A549 (cell line): ENCODE measurements at regions not wholly inside any gene's neighbourhood (a gene's known extent, or its start where the extent isn't known, plus 50 kb on each side); places are given as distances from the start of the nearest gene placed in this dataset.

Experiments used
- ATAC-seq, 2 experiments: fragments of 200-7000 bp in 1 of 2; fragments of >200 bp in 1 of 2; cut with Nextera tagmentation in 1 of 2; cut with Tn5 transposase in 1 of 2; 3 replicates each; pipeline versions ENCODE4 v1.8.0 to v1.9.1; 2018 to 2020; ENCODE audit warnings: mild to moderate bottlenecking in 1 of 2, moderate library complexity in 1 of 2
- CTCF ChIA-PET: fragments of 300-600 bp; sonication (Branson Sonifier 250); formaldehyde crosslinking; extraction: SDS; loops from one replicate; lab custom pipeline; 2021; ENCODE audit warnings: antibody characterized with exemption, inconsistent platforms; lab: Yijun Ruan, JAX
- POLR2A ChIA-PET: fragments of 350-600 bp; formaldehyde crosslinking; extraction: SDS; loops from one replicate; lab custom pipeline; 2021; ENCODE audit warnings: antibody characterized with exemption, inconsistent platforms; lab: Yijun Ruan, JAX
- DNase-seq, 2 experiments: peaks; one replicate each; pipeline versions ENCODE4 v3.0.0 to v3.0.0-alpha.2; 2011 to 2016; ENCODE audit warnings: low read depth in 1 of 2, low spot score in 1 of 2
- FAIRE-seq: peaks from 2 replicates; lab custom pipeline; 2011; peaks lifted over from hg19 to GRCh38; lab: Jason Lieb, UNC
- H3K27ac ChIP-seq, 2 experiments: fragments of >200 bp; sonication (Bioruptor Twin); formaldehyde crosslinking; 3 replicates each; pipeline ENCODE4 v1.5.1; 2016 to 2017
- H3K4me1 ChIP-seq: fragments of >200 bp; sonication (Bioruptor Twin); formaldehyde crosslinking; 3 replicates; pipeline ENCODE4 v1.6.1; 2016
- H3K4me2 ChIP-seq: fragments of >200 bp; sonication (Bioruptor Twin); formaldehyde crosslinking; 3 replicates; pipeline ENCODE4 v1.6.1; 2016
- H3K4me3 ChIP-seq: fragments of >200 bp; sonication (Bioruptor Twin); formaldehyde crosslinking; 3 replicates; pipeline ENCODE4 v1.5.1; 2016
- H3K9me3 ChIP-seq: fragments of >200 bp; sonication (Bioruptor Twin); formaldehyde crosslinking; 3 replicates; pipeline ENCODE4 v1.6.1; 2016
- E2F6 ChIP-seq: IDR thresholded peaks from 2 replicates; pipeline ENCODE4 v1.6.1; 2012; ENCODE audit warnings: low read depth, borderline replicate concordance
- EHF ChIP-seq: fragments of 250-450 bp; sonication (Bioruptor Pico); IDR thresholded peaks from 2 replicates; pipeline ENCODE4 v1.5.0; 2020; ENCODE audit warnings: mild to moderate bottlenecking
- ELK1 ChIP-seq: fragments of 150-350 bp; IDR thresholded peaks from 2 replicates; pipeline ENCODE4 v1.6.1; 2014; ENCODE audit warnings: low read depth, mild to moderate bottlenecking, low read length
- FOSL2 ChIP-seq, 2 experiments: fragments of 450-650 bp in 1 of 2; fragments of >200 bp in 1 of 2; sonication (Bioruptor Twin) in 1 of 2; formaldehyde crosslinking; IDR thresholded peaks; 2 replicates each; pipeline versions ENCODE4 v1.5.0 to v1.6.1; 2016 to 2020; ENCODE audit warnings: mild to moderate bottlenecking in 1 of 2, moderate library complexity in 1 of 2
- JUN ChIP-seq, 2 experiments: fragments of >200 bp; sonication (Bioruptor Twin); formaldehyde crosslinking; IDR thresholded peaks; 2 replicates in 1 of 2; 3 replicates in 1 of 2; pipeline ENCODE4 v1.6.1; 2016 to 2017
- KDM5A ChIP-seq: fragments of 200-600 bp; sonication (generic); IDR thresholded peaks from 2 replicates; pipeline ENCODE4 v1.6.1; 2016; ENCODE audit warnings: antibody characterized with exemption, mild to moderate bottlenecking
- NFE2L2 ChIP-seq: fragments of 150-350 bp; conservative IDR thresholded peaks from 2 replicates; pipeline ENCODE4 v1.6.1; 2014; ENCODE audit warnings: low read length
- NPAS2 ChIP-seq: fragments of 250-450 bp; sonication (Bioruptor Pico); IDR thresholded peaks from 2 replicates; pipeline ENCODE4 v1.8.0; 2022; ENCODE audit warnings: mild to moderate bottlenecking, moderate library complexity, borderline replicate concordance
- PHF8 ChIP-seq: fragments of 200-600 bp; sonication (generic); IDR thresholded peaks from 2 replicates; pipeline ENCODE4 v1.6.1; 2016; ENCODE audit warnings: low read depth, mild to moderate bottlenecking, antibody characterized with exemption, moderate library complexity, borderline replicate concordance
- RAD21 ChIP-seq, 2 experiments: fragments of >200 bp in 1 of 2; sonication (Bioruptor Twin) in 1 of 2; formaldehyde crosslinking in 1 of 2; IDR thresholded peaks in 1 of 2; conservative IDR thresholded peaks in 1 of 2; 2 replicates in 1 of 2; 3 replicates in 1 of 2; pipeline ENCODE4 v1.6.1; 2012 to 2018; ENCODE audit warnings: inconsistent platforms in 1 of 2
- SMC3 ChIP-seq: fragments of >200 bp; sonication (Bioruptor Twin); formaldehyde crosslinking; IDR thresholded peaks from 3 replicates; pipeline ENCODE4 v1.6.1; 2018; ENCODE audit warnings: inconsistent platforms
- WGBS: methylation state at CpG from one replicate; pipeline ENCODE4 v1.1.6; 2017; ENCODE audit errors: missing lambda C conversion rate; 5-methylcytosine and 5-hydroxymethylcytosine counted together
- TF ChIP-seq, protein P1 (sequence below): fragments of 250-450 bp; sonication (Bioruptor Pico); IDR thresholded peaks from 2 replicates; pipeline ENCODE4 v1.5.0; 2021; ENCODE audit warnings: mild to moderate bottlenecking, moderate library complexity, borderline replicate concordance
- TF ChIP-seq, protein P2 (sequence below): IDR thresholded peaks from 2 replicates; pipeline ENCODE4 v1.6.1; 2012
- TF ChIP-seq, protein P3 (sequence below): fragments of >200 bp; sonication (Bioruptor Twin); formaldehyde crosslinking; IDR thresholded peaks from 2 replicates; pipeline ENCODE4 v1.6.1; 2016
- TF ChIP-seq, protein P4 (sequence below): fragments of >200 bp; sonication (Bioruptor Twin); formaldehyde crosslinking; IDR thresholded peaks from 3 replicates; pipeline ENCODE4 v1.5.1; 2016

DNA sequence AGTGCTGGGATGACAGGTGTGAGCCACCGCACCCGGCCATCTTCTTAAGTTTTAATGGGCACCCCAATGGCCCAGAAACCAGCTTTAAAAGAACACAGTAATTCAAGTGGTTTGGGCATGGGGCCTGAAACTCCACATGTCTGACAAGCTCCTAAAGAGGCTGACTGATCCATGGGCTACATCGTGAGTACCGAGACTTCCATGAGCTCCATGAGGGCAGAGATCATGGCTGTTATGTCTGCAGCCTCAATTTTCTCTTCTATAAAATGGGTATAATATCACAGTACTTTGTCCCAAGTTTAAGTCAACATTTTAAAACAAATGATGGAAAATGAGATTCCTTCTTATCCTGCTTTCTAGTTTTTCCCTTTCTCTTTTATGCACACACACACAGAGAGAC, 397.6 kb upstream of the MAF start:
- WGBS, result 96% methylated on average over 4 of the region's 4 CpGs
- CTCF ChIA-PET, result interaction anchor here (1.2 to 2.0 kb wide), 3 partner anchors 10 to 27 kb away, joined by 3 to 6 read pairs (median 5); no protein-coding TSS in a partner anchor

DNA sequence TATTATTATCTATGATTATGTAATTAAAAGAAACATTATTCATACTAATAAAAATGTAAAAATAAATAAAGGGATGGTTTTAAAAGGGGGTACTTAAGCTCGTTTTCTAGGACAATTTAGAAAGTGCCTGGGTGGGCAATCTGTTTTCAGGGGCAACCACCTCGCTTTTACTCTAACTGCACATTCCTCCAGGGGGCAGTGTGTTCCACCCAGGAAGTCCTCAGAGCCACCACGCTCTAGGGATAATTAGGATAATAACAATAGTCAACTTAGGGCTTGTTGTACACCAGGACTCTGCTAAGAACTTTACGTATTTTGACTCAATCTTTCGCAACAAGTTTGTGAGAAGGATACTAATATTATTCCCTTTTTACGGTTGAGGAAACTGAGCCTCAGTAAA, 396.7 kb upstream of the MAF start:
- ATAC-seq (peak in 1 of 2 experiments; percentile 55; a peak in 1 of 6 replicates), FAIRE-seq (no peak)
- CTCF ChIA-PET, result interaction anchor here (0.8 to 2.0 kb wide), 8 partner anchors 9 to 359 kb away, joined by 3 to 6 read pairs (median 3); no protein-coding TSS in a partner anchor

More for the DNA sequence above, 397.6 kb upstream of the MAF start:
- FAIRE-seq (no peak), DNase-seq (no peak), ATAC-seq (no peak)
- Histone ChIP-seq H3K27ac (no peak overlapping the region), H3K4me3 (no peak overlapping the region), H3K4me1 (no peaks in the 10 kb centered on the region), H3K9me3 (no peaks in the 10 kb centered on the region), H3K4me2 (no peak overlapping the region)
- POLR2A ChIA-PET, result no interaction called here
- TF ChIP-seq JUN (IDR thresholded peaks at IDR 0.05), result no peak
- TF ChIP-seq NFE2L2, result no peak
- no peak for TF ChIP-seq EHF (CRISPR knock-in tag)

GRCh38 chr16:79996321-79996720, 395.8 kb upstream of the MAF start:
- FAIRE-seq, result no peak
- Histone ChIP-seq H3K27ac (no peak overlapping the region), H3K4me2 (no peak overlapping the region), H3K9me3 (no peaks in the 10 kb centered on the region), H3K4me1 (no peaks in the 10 kb centered on the region), H3K4me3 (no peak overlapping the region)
- ChIA-PET POLR2A (no interaction called here), CTCF (interaction anchor here (1.0 to 1.2 kb wide), 3 partner anchors 12 to 360 kb away, joined by 3 read pairs; no protein-coding TSS in a partner anchor)
- 83% methylated on average over 3 of the region's 3 CpGs for WGBS
- no peak for DNase-seq
- ATAC-seq, result no peak
- no peak for TF ChIP-seq E2F6
- TF ChIP-seq, protein P1, sequence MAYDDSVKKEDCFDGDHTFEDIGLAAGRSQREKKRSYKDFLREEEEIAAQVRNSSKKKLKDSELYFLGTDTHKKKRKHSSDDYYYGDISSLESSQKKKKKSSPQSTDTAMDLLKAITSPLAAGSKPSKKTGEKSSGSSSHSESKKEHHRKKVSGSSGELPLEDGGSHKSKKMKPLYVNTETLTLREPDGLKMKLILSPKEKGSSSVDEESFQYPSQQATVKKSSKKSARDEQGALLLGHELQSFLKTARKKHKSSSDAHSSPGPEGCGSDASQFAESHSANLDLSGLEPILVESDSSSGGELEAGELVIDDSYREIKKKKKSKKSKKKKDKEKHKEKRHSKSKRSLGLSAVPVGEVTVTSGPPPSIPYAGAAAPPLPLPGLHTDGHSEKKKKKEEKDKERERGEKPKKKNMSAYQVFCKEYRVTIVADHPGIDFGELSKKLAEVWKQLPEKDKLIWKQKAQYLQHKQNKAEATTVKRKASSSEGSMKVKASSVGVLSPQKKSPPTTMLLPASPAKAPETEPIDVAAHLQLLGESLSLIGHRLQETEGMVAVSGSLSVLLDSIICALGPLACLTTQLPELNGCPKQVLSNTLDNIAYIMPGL, result no peak
- TF ChIP-seq PHF8, result no peak
- TF ChIP-seq FOSL2 (IDR thresholded peaks at IDR 0.05), result no peak
- no peak for TF ChIP-seq FOSL2 (CRISPR knock-in tag; IDR thresholded peaks at IDR 0.05)
- TF ChIP-seq, protein P2, sequence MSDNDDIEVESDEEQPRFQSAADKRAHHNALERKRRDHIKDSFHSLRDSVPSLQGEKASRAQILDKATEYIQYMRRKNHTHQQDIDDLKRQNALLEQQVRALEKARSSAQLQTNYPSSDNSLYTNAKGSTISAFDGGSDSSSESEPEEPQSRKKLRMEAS, result no peak
- no peak for TF ChIP-seq KDM5A
- no peak for TF ChIP-seq SMC3
- TF ChIP-seq, protein P3, sequence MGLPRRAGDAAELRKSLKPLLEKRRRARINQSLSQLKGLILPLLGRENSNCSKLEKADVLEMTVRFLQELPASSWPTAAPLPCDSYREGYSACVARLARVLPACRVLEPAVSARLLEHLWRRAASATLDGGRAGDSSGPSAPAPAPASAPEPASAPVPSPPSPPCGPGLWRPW, result no peak

More for the DNA sequence above, 396.7 kb upstream of the MAF start:
- Histone ChIP-seq H3K27ac (no peak overlapping the region), H3K4me1 (no peaks in the 10 kb centered on the region), H3K9me3 (no peaks in the 10 kb centered on the region), H3K4me2 (no peak overlapping the region), H3K4me3 (no peak overlapping the region)
- TF ChIP-seq ELK1 (no peak), NPAS2 (CRISPR knock-in tag) (no peak), RAD21 (conservative IDR thresholded peaks at IDR 0.05 in 1 of 2, IDR thresholded peaks at IDR 0.05 in 1 of 2) (peak; percentile 31 to 44; a peak in 3 of 5 replicates), SMC3 (peak; percentile 29; the same call in 1 of the 3 replicates)
- TF ChIP-seq, protein P4, sequence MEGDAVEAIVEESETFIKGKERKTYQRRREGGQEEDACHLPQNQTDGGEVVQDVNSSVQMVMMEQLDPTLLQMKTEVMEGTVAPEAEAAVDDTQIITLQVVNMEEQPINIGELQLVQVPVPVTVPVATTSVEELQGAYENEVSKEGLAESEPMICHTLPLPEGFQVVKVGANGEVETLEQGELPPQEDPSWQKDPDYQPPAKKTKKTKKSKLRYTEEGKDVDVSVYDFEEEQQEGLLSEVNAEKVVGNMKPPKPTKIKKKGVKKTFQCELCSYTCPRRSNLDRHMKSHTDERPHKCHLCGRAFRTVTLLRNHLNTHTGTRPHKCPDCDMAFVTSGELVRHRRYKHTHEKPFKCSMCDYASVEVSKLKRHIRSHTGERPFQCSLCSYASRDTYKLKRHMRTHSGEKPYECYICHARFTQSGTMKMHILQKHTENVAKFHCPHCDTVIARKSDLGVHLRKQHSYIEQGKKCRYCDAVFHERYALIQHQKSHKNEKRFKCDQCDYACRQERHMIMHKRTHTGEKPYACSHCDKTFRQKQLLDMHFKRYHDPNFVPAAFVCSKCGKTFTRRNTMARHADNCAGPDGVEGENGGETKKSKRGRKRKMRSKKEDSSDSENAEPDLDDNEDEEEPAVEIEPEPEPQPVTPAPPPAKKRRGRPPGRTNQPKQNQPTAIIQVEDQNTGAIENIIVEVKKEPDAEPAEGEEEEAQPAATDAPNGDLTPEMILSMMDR, result peak; percentile 30; the same call in 2 of the 3 replicates
- POLR2A ChIA-PET, result no interaction called here
- peak in 1 of 2 experiments; percentile 29 for DNase-seq
- 73% methylated on average over 6 of the region's 6 CpGs for WGBS
